ENCODE measurements at regions not wholly inside any gene's neighbourhood (a gene's known extent, or its start where the extent isn't known, plus 50 kb on each side); places are given as distances from the start of the nearest gene placed in this dataset.

DNA sequence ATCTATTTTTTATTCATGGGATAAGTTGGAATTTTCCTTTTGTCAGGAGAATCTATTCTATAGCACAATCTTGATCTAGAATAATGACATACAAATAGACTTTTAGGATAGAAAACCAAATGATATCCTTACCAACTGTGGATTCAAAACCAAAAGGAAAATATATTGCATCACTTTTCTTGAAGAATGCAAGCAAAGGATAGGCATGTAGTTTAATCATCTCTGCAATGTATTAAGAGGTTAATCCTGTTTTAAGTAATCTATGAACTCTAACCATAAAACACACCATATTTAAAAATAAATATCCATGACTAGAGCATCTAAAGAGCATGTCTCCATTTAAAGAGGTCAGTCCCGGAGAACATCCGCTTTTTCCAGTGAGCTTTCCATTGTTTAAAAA lies 106.7 kb upstream of the CNKSR3 start:
- Histone ChIP-seq H3K4me1 (ENCODE audit: control insufficient read depth in 1 of 2, low read depth in 2 of 2) (peaks cover 0 to 7% of the 10 kb centered on the region in 2 donors), H3K27ac (no peak overlapping the region), H3K4me3 (no peak overlapping the region), H3K9me3 (no peaks in the 10 kb centered on the region), H3K36me3 (no peaks in the 10 kb centered on the region), H3K27me3 (replicated peaks; ENCODE audit: insufficient read depth) (no peaks in the 10 kb centered on the region)
- ATAC-seq (ENCODE audit: insufficient number of reproducible peaks, low FRiP score, low read depth) (no peak), DNase-seq (ENCODE audit: low spot score) (no peak)
- TF ChIP-seq, protein P1, sequence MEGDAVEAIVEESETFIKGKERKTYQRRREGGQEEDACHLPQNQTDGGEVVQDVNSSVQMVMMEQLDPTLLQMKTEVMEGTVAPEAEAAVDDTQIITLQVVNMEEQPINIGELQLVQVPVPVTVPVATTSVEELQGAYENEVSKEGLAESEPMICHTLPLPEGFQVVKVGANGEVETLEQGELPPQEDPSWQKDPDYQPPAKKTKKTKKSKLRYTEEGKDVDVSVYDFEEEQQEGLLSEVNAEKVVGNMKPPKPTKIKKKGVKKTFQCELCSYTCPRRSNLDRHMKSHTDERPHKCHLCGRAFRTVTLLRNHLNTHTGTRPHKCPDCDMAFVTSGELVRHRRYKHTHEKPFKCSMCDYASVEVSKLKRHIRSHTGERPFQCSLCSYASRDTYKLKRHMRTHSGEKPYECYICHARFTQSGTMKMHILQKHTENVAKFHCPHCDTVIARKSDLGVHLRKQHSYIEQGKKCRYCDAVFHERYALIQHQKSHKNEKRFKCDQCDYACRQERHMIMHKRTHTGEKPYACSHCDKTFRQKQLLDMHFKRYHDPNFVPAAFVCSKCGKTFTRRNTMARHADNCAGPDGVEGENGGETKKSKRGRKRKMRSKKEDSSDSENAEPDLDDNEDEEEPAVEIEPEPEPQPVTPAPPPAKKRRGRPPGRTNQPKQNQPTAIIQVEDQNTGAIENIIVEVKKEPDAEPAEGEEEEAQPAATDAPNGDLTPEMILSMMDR (IDR thresholded peaks at IDR 0.05) = no peak

GRCh38 chr6:154619146-154619545 lies 108.7 kb upstream of the CNKSR3 start:
- Histone ChIP-seq H3K27ac (no peak overlapping the region), H3K9me3 (no peaks in the 10 kb centered on the region), H3K36me3 (no peaks in the 10 kb centered on the region), H3K27me3 (replicated peaks; ENCODE audit: insufficient read depth) (no peaks in the 10 kb centered on the region), H3K4me3 (no peak overlapping the region), H3K4me1 (ENCODE audit: control insufficient read depth in 1 of 2, low read depth in 2 of 2) (peaks cover 0 to 13% of the 10 kb centered on the region in 2 donors)
- ATAC-seq (ENCODE audit: insufficient number of reproducible peaks, low FRiP score, low read depth) (no peak), DNase-seq (ENCODE audit: low spot score) (no peak)
- TF ChIP-seq, protein P1 (IDR thresholded peaks at IDR 0.05) = no peak

DNA sequence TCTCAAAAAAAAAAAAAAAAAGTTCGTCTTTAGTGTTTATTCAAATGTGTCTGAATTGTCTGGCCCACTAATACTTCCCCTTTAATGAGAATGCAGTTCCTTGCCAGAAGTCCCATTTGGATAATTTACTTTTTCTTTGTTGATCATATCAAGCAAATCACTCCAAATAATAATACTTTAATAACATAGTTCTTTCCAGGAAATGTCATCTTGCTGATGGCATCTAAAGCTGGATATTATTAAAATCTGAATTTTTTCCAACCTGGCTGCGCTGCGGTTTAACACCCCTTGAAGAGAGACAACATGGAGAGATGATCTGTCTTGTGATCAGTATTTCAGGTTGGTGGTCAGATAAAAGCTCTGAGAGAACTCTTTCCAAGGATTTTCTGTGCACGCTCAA lies 111.2 kb upstream of the CNKSR3 start:
- Histone ChIP-seq H3K4me1 (ENCODE audit: control insufficient read depth in 1 of 2, low read depth in 2 of 2) (peaks cover 8 to 29% of the 10 kb centered on the region in 2 donors), H3K27ac (no peak overlapping the region), H3K36me3 (no peaks in the 10 kb centered on the region), H3K27me3 (replicated peaks; ENCODE audit: insufficient read depth) (no peaks in the 10 kb centered on the region), H3K4me3 (no peak overlapping the region), H3K9me3 (no peaks in the 10 kb centered on the region)
- no peak for DNase-seq (ENCODE audit: low spot score)
- ATAC-seq (ENCODE audit: insufficient number of reproducible peaks, low FRiP score, low read depth) = no peak
- TF ChIP-seq, protein P1 (IDR thresholded peaks at IDR 0.05) = no peak

GRCh38 chr6:154622618-154623336 lies 110.4 kb upstream of the SCAF8 start:
- no peak for ATAC-seq (ENCODE audit: insufficient number of reproducible peaks, low FRiP score, low read depth)

DNA sequence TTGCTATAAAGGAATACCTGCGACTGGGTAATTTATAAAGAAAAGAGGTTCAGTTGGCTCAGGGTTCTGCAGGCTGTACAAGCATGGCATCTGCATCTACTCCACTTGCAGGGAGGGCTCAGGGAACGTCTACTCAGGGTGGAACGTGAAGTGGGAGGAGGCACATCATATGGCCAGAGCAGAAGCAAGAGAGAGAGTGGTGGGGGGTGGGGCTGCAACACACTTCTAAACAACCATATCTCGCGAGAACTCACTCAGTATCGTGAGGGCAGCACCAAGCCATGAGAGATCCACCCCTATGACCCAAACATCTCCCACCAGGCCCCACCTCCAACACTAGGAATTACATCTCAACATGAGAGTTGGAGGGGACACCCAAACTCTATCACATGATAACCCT lies 109.8 kb upstream of the SCAF8 start:
- ATAC-seq (ENCODE audit: insufficient number of reproducible peaks, low FRiP score, low read depth) (no peak), DNase-seq (ENCODE audit: low spot score) (no peak)
- H3K27me3 ChIP-seq (replicated peaks; ENCODE audit: insufficient read depth) = no peaks in the 10 kb centered on the region
- H3K4me3 ChIP-seq = no peak overlapping the region
- peaks cover 8 to 29% of the 10 kb centered on the region in 2 donors for H3K4me1 ChIP-seq (ENCODE audit: control insufficient read depth in 1 of 2, low read depth in 2 of 2)
- TF ChIP-seq, protein P1 (IDR thresholded peaks at IDR 0.05) = no peak
- no peaks in the 10 kb centered on the region for H3K9me3 ChIP-seq
- no peaks in the 10 kb centered on the region for H3K36me3 ChIP-seq
- no peak overlapping the region for H3K27ac ChIP-seq

More at GRCh38 chr6:154622618-154623336, 110.4 kb upstream of the SCAF8 start:
- no peak for DNase-seq (ENCODE audit: low spot score)
- H3K4me3 ChIP-seq = no peak overlapping the region
- no peaks in the 10 kb centered on the region for H3K36me3 ChIP-seq
- TF ChIP-seq, protein P1 (IDR thresholded peaks at IDR 0.05) = no peak
- peaks cover 8 to 29% of the 10 kb centered on the region in 2 donors for H3K4me1 ChIP-seq (ENCODE audit: control insufficient read depth in 1 of 2, low read depth in 2 of 2)
- no peaks in the 10 kb centered on the region for H3K27me3 ChIP-seq (replicated peaks; ENCODE audit: insufficient read depth)
- H3K27ac ChIP-seq = no peak overlapping the region
- H3K9me3 ChIP-seq = no peaks in the 10 kb centered on the region

Measured in thoracic aorta (tissue), 2 donors.